ENCODE measurements at regions not wholly inside any gene's neighbourhood (a gene's known extent, or its start where the extent isn't known, plus 50 kb on each side); places are given as distances from the start of the nearest gene placed in this dataset.

DNA sequence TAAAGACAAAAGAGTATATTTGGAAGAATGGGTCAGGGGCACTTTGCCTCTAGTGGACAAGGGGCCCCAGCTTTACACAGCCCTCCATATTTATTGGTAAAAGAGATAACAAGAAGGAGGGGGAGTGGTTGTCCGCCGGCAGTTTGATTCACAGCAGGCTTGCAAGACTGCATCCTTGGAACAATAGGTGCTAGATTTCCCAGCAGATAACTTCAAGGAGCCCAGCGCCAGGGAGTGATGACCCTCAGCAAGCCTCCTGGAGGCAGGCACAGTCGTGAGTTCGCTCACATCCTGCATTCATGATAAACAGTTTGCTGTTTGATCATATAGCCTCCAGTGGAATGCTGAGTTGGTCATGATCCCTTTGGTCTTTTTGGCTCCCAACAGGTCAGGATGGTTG, 67.8 kb upstream of the INCENP start:
- ATAC-seq (no peak), DNase-seq (no peak)
- Histone ChIP-seq H3K36me3 (no peaks in the 10 kb centered on the region), H3K9me3 (no peaks in the 10 kb centered on the region), H3K4me1 (no peaks in the 10 kb centered on the region), H3K4me3 (no peak overlapping the region), H3K27me3 (ENCODE audit: low read depth) (no peaks in the 10 kb centered on the region), H3K27ac (no peak overlapping the region)
- intact Hi-C loops (cut with DNase I), result no loop called here
- TF ChIP-seq, protein P1, sequence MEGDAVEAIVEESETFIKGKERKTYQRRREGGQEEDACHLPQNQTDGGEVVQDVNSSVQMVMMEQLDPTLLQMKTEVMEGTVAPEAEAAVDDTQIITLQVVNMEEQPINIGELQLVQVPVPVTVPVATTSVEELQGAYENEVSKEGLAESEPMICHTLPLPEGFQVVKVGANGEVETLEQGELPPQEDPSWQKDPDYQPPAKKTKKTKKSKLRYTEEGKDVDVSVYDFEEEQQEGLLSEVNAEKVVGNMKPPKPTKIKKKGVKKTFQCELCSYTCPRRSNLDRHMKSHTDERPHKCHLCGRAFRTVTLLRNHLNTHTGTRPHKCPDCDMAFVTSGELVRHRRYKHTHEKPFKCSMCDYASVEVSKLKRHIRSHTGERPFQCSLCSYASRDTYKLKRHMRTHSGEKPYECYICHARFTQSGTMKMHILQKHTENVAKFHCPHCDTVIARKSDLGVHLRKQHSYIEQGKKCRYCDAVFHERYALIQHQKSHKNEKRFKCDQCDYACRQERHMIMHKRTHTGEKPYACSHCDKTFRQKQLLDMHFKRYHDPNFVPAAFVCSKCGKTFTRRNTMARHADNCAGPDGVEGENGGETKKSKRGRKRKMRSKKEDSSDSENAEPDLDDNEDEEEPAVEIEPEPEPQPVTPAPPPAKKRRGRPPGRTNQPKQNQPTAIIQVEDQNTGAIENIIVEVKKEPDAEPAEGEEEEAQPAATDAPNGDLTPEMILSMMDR (IDR thresholded peaks at IDR 0.05), result no peak

DNA sequence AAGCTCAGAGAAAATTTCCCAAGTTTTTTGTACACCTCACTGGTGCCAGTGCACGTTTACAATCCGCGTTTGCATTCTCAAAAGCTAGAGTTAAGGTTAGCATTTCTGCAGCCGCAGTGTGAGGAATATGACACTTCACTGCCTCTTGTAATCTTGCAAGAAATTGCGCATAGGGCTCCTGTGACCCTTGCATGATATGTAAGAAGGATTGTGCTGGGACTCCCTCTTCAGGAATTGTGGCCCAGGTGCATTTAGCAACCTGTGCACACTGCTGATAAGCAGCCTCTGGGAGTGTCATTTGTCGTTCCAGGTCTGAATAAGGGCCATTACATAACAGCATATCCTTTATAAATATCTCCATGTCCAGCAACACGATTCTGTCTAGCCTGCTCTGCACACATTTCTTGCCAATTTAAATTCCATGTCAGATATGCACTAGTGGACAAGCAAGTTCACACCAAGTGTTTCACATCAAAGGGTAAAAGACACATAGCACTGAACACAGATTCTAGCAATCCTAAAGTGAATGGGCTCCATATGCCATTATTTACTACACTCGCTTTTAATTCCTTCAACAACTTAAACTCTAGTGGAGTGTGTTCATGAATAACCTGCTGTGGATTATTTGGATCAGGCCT, 69.2 kb upstream of the INCENP start:
- TF ChIP-seq, protein P1 (IDR thresholded peaks at IDR 0.05), result peak; percentile 61
- intact Hi-C loops (cut with DNase I), result no loop called here
- Histone ChIP-seq H3K27ac (no peak overlapping the region), H3K9me3 (no peaks in the 10 kb centered on the region), H3K4me1 (no peaks in the 10 kb centered on the region), H3K4me3 (no peak overlapping the region), H3K36me3 (no peaks in the 10 kb centered on the region), H3K27me3 (ENCODE audit: low read depth) (no peaks in the 10 kb centered on the region)
- DNase-seq, result peak; percentile 54
- ATAC-seq, result peak; percentile 68 to 74

DNA sequence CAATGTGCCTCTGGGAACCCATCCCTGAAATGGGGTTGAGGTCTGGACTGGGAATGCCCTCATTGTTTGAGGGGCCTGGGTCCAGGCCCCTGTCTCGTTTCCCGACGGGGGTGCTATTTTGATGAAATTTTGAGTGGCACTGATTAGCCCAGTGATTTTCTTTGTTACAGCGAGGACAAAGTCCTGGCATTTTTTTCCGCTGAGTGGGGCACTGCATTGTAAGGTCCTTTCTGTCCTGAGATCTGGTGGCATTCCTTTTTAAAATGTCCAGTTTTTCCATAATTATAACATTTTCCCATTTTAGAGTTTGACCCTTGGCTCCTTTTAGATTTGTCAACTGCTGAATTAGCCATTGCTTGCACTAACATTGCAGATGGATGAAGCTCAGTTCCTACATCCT, 69.7 kb upstream of the INCENP start:
- no peaks in the 10 kb centered on the region for H3K27me3 ChIP-seq (ENCODE audit: low read depth)
- DNase-seq, result no peak
- TF ChIP-seq, protein P1 (IDR thresholded peaks at IDR 0.05), result no peak
- H3K4me3 ChIP-seq, result no peak overlapping the region
- intact Hi-C loops (cut with DNase I), result no loop called here
- no peaks in the 10 kb centered on the region for H3K36me3 ChIP-seq
- no peak for ATAC-seq
- no peak overlapping the region for H3K27ac ChIP-seq
- no peaks in the 10 kb centered on the region for H3K4me1 ChIP-seq
- H3K9me3 ChIP-seq, result no peaks in the 10 kb centered on the region

DNA sequence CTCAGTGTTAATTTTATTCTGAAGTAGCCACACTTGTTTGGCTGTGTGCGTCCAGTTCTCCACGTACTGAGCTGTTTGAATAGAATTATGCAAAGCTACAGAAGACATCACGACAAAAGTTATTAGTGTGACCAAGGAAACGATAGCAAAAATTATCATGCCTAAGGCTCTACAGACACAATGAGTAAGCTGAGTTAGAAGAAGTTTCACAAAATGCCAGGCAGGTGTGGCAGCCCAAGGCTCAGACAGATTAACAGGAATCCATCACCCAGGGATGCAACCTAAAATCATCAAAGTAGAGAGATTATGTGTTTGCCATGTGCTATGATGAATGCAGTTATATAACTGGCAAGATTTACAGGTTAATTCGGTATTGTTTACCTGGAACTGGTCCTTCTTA, 73.1 kb upstream of the INCENP start:
- DNase-seq (no peak), ATAC-seq (no peak)
- H3K27me3 ChIP-seq (ENCODE audit: low read depth), result no peaks in the 10 kb centered on the region
- TF ChIP-seq, protein P1 (IDR thresholded peaks at IDR 0.05), result no peak
- intact Hi-C loops (cut with DNase I), result no loop called here
- no peak overlapping the region for H3K4me3 ChIP-seq
- no peaks in the 10 kb centered on the region for H3K36me3 ChIP-seq
- H3K27ac ChIP-seq, result no peak overlapping the region
- H3K4me1 ChIP-seq, result no peaks in the 10 kb centered on the region
- no peaks in the 10 kb centered on the region for H3K9me3 ChIP-seq

DNA sequence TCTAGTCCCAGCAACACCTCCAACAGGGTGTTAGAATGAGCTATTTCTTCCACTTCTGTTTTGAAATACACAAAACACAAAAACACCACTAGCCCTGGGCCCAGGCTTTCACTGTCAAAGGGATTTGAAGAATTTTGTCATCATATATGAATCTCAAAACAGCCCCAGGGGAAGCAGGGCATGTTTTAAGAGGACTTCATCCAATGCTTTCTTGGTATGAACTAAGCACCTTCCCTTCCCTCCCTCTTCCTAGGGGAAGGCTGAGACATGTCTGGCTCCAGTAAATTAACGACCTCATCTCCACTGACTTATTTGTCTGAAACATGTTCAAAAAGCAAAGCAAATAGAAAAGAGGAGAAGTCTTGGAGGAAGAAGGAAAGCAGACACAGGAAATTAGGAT, 75.7 kb upstream of the INCENP start:
- Histone ChIP-seq H3K27me3 (ENCODE audit: low read depth) (no peaks in the 10 kb centered on the region), H3K36me3 (no peaks in the 10 kb centered on the region), H3K4me1 (no peaks in the 10 kb centered on the region), H3K9me3 (no peaks in the 10 kb centered on the region), H3K4me3 (no peak overlapping the region), H3K27ac (no peak overlapping the region)
- TF ChIP-seq, protein P1 (IDR thresholded peaks at IDR 0.05), result no peak
- DNase-seq, result no peak
- intact Hi-C loops (cut with DNase I), result no loop called here
- no peak for ATAC-seq

Measured in lower lobe of right lung (tissue), 2 donors.